ENCODE measurements at regions not wholly inside any gene's neighbourhood (a gene's known extent, or its start where the extent isn't known, plus 50 kb on each side); places are given as distances from the start of the nearest gene placed in this dataset.

DNA sequence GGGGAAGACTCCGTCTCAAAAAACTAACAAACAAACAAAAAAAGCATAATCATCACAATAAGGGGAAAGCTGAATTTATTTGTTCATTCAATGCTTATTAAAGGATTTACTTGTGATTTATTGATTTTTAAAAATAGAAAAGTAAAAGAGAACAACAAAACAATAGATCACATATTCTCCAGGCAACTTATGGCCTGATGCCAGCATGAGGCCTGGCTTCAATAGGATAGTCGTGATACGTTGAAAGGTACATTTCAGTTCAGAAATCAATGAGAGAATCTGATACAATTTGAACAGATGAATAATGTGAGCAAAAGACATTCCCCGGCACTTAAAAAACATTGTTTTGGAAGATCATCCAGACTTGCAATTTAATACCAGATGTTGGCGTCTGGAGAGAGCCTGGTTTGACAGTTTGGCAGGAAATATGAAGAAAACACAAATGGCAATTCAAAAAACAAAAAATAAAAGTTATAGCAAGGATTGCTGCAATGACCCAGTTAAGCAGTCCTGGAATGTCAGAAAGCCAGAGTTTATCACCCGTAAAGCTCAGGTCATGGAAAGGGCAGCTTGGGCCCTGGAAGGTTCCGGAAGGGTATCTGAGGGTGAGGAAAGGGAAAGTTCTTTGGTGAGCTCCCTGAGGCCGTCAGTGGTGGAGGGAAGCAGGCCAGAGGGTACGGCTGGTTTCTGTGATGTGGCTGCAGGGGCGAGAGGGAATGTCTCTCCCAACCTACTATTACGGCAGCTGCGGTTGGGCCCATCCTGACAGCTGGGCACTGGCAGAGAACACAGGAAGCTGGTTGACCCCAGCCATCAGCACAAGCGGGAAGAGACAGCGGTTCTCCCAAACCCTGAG, 230.2 kb upstream of the HES1 start:
- TF ChIP-seq CTCF (IDR thresholded peaks at IDR 0.05) (no peak), POLR2A (IDR thresholded peaks at IDR 0.05) (no peak)
